Activated CD8-positive, alpha-beta memory T cell treated with anti-CD3 and anti-CD28 coated beads, Interleukin-2, amount 10 ng/mL, durations not matched to agents 7 days and 5 days (primary cell): ENCODE measurements at regions not wholly inside any gene's neighbourhood (a gene's known extent, or its start where the extent isn't known, plus 50 kb on each side); places are given as distances from the start of the nearest gene placed in this dataset.

Source experiments
- ATAC-seq: fragments of 150-1000 bp; cut with Tn5 transposase; one replicate; pipeline ENCODE4 v1.10.0; 2021; ENCODE audit warnings: moderate library complexity
- CTCF ChIA-PET: fragments of 350-600 bp; sonication (Branson Sonifier 250); formaldehyde crosslinking; loops from one replicate; lab custom pipeline; 2021; ENCODE audit warnings: antibody characterized with exemption; lab: Charles Lee
- DNase-seq: peaks from one replicate; pipeline ENCODE4 v3.0.0-alpha.2; 2020
- H3K27ac Mint-ChIP-seq: one replicate; pipeline ENCODE4 v1.8.0; 2021; ENCODE audit warnings: mild to moderate bottlenecking, mixed read lengths
- H3K27me3 Mint-ChIP-seq: one replicate; pipeline ENCODE4 v1.8.0; 2021; ENCODE audit warnings: mixed read lengths
- H3K36me3 Mint-ChIP-seq: one replicate; pipeline ENCODE4 v1.8.0; 2021; ENCODE audit warnings: mild to moderate bottlenecking, mixed read lengths
- H3K4me1 Mint-ChIP-seq: one replicate; pipeline ENCODE4 v1.8.0; 2021; ENCODE audit warnings: mixed read lengths
- H3K4me3 Mint-ChIP-seq: one replicate; pipeline ENCODE4 v1.8.0; 2021; ENCODE audit warnings: mild to moderate bottlenecking, moderate library complexity, mixed read lengths
- H3K9me3 Mint-ChIP-seq: one replicate; pipeline ENCODE4 v1.8.0; 2022; ENCODE audit warnings: low read depth, mixed read lengths

DNA sequence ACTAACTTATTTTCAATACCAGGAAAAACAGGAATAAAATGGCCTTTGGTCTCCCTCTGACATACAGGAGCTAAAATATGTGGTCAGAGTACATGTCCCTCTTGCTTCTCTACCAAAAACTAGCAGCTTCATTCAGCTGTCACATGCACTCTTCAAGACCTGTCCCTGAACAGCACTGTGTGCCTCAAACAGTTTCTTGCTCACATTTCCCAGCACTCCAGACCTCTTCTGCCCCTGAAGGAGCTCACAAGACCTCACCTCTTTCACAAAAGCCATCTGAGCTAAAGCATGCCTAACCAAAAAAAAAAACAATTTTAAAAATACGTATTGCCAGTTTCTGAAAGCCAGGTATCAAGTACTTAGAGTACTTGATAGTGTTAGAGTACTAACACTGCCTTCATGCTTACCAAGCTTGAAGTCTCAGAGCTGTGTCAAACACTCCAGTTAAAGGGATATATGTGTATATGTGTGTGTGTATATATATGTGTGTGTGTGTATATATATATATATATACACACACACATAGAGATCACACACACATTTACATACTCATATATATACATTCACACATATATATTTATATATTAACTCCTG is 148.3 kb upstream of the POU3F2 start:
- no peak for ATAC-seq
- no peak for DNase-seq
- Mint-ChIP-seq H3K4me3 (no peak overlapping the region), H3K4me1 (no peaks in the 10 kb centered on the region), H3K27me3 (no peaks in the 10 kb centered on the region), H3K36me3 (no peaks in the 10 kb centered on the region), H3K9me3 (no peaks in the 10 kb centered on the region), H3K27ac (no peak overlapping the region)
- CTCF ChIA-PET = no interaction called here

DNA sequence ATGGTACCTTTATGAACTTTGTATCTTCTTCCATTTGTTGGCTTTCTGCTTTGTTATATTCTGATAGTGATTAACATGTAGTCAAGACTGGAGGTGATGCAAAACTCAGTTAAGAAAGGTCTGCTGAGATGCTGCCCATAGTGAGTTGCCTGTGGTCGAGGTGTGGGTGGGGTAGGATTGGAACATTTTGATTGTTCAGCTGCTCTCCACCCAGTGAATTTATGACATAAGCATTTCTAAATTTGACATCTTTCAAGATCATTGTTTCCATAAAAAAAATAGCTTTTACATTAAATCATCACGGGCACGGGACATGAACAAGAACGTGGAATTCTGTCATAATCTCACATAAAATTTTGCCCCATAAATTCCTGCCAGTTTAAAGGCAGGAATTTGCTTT is 146.6 kb upstream of the POU3F2 start:
- CTCF ChIA-PET = no interaction called here
- Mint-ChIP-seq H3K27me3 (no peaks in the 10 kb centered on the region), H3K9me3 (no peaks in the 10 kb centered on the region), H3K36me3 (no peaks in the 10 kb centered on the region), H3K27ac (no peak overlapping the region), H3K4me3 (no peak overlapping the region), H3K4me1 (no peaks in the 10 kb centered on the region)
- DNase-seq = no peak
- no peak for ATAC-seq

DNA sequence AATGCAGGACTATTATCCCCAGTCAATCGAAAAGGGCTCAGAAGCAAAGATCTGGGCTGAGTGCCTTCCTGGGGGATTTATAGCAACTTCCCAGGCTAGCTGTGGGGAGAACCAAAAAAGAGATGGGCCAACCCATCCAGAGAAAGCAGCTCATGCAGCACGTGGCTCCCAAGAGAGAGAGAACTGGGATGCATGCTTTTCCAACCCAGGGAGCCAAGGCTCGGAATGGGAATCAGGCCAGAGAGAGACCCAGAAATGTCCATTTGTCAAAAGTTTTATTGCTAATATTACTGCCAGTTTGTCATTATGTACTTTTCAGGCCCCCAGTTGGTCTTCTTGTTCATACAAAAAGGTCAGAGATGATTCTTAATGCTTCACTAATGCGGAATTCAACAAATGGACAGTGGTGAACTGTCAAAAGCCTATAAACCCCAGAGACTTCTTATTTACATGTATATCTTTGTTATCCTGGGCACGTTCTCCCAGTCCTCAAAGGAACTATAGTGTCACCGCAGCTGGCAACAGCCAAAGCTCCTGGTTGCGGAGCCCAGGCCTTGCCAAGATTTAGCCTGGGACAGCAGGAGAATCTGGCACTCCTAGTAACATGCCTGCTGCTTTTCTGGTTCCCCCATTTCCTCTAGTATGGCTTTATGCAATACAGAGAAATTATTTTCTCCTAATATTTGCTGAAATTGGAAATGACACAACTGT is 139.1 kb upstream of the POU3F2 start:
- Mint-ChIP-seq H3K9me3 (no peaks in the 10 kb centered on the region), H3K27ac (no peak overlapping the region), H3K36me3 (no peaks in the 10 kb centered on the region), H3K4me1 (no peaks in the 10 kb centered on the region), H3K4me3 (no peak overlapping the region), H3K27me3 (no peaks in the 10 kb centered on the region)
- ATAC-seq = no peak
- no peak for DNase-seq
- CTCF ChIA-PET = no interaction called here

DNA sequence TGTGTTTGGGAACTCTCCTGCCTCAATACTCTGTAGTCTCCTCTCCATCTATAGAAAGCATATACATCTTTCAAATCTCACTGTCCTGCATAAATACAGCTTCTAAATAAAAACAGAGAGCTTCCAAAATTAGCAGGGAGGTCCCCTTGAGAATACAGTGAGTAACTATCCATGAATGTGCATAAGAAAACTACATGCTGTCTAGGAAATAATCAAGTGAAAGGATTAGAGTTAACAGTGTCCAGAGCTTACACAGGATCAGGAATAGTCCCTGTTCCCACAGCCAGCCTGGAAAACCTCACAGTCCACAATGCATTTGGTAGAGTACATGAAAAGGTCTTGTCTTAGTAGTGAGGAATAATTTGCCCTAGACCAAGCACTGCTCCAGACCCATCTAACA is 123.0 kb upstream of the POU3F2 start:
- ATAC-seq = no peak
- Mint-ChIP-seq H3K4me3 (no peak overlapping the region), H3K27me3 (peaks cover 3% of the 10 kb centered on the region), H3K9me3 (no peaks in the 10 kb centered on the region), H3K36me3 (no peaks in the 10 kb centered on the region), H3K27ac (no peak overlapping the region), H3K4me1 (no peaks in the 10 kb centered on the region)
- no peak for DNase-seq
- CTCF ChIA-PET = no interaction called here

DNA sequence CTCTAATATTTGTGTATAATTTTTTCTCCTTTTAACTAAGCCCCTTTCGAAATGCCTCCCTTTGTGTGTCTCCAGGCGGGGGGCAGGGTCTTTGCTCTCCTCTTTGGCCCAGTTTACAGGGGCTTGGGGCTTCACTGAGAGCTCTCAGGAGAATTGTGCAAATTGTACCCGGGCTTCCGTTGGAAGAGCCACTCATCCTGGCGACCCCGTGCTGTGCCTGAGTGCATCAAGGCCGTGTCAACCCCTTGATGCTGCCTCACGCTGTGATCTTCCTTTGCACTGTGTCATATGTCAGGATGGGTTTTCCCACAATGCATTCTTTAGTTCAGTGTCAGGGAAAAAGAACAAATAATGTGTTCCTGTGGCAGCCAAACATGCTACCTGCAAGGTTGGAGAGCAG is 118.0 kb upstream of the POU3F2 start:
- CTCF ChIA-PET = no interaction called here
- ATAC-seq = no peak
- Mint-ChIP-seq H3K36me3 (no peaks in the 10 kb centered on the region), H3K27me3 (peaks cover 11% of the 10 kb centered on the region), H3K9me3 (no peaks in the 10 kb centered on the region), H3K27ac (no peak overlapping the region), H3K4me3 (no peak overlapping the region), H3K4me1 (no peaks in the 10 kb centered on the region)
- no peak for DNase-seq

DNA sequence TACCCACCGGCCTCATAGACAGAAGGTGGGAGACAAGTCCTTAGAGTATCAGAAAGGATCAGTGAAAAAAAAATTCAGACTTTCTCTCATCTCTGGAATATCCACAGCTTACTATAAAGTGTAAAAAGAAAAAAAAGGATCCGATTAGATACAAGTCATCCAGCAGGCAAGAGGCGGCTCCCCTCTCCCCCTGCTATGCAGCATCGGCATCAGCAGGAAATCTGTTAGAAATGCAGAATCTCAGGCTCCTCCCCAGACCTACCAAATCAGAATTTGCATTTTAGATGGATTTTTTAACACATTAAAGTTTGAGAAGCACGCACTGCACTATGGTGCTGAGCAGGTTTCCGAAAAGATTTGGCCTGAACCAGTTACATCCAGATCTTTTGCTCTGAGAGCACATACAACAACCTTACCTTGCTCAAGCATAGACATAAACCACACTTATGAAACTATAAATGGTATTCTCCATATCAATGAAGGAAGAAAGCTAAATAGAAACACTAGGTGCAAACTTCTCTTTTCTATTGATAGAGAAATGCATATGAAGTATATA is 117.0 kb upstream of the POU3F2 start:
- ATAC-seq = no peak
- H3K36me3 Mint-ChIP-seq = no peaks in the 10 kb centered on the region
- CTCF ChIA-PET = no interaction called here
- no peaks in the 10 kb centered on the region for H3K4me1 Mint-ChIP-seq
- no peak overlapping the region for H3K4me3 Mint-ChIP-seq
- no peaks in the 10 kb centered on the region for H3K9me3 Mint-ChIP-seq
- H3K27me3 Mint-ChIP-seq = peaks cover 11% of the 10 kb centered on the region
- no peak overlapping the region for H3K27ac Mint-ChIP-seq
- no peak for DNase-seq

DNA sequence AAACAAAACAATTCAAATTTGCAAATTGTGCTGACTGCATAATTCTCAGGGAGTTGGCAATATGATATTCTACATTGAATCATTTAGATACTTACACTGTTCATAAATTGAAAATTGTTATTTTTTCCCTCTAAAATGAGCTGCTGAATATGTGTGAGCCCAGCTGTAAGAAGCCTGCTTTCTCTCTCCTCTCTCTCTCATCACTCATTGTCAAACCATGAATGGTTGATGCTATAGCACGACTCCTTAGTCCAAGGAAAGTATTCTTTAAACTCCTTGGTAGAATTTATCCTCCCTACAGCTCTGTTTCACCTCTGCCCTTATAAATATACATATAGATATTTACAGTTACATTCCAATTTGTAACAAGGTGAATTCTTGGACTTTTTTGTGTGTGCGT is 116.4 kb upstream of the POU3F2 start:
- Mint-ChIP-seq H3K27ac (no peak overlapping the region), H3K4me3 (no peak overlapping the region), H3K4me1 (no peaks in the 10 kb centered on the region), H3K27me3 (peaks cover 11% of the 10 kb centered on the region), H3K36me3 (no peaks in the 10 kb centered on the region), H3K9me3 (no peaks in the 10 kb centered on the region)
- CTCF ChIA-PET = no interaction called here
- no peak for DNase-seq
- no peak for ATAC-seq

DNA sequence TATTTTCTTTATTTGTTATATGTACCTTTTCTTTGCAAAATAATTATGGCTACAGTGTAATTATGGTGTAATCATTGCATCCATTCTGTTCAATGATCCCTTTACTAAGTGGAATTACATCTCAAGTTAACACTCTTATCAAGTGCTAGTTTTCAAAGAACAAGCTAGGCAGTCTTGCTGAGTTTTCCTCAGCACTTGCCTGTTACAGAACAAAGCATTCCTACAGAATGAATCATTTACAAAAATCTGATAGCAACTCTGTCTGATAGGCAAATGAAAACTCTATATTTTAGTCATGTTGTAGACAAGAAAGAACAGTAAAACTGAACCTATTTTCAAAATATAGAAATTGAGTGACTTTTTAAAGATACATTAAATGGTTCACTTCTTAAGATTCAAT is 109.8 kb upstream of the POU3F2 start:
- Mint-ChIP-seq H3K4me1 (no peaks in the 10 kb centered on the region), H3K4me3 (no peak overlapping the region), H3K36me3 (no peaks in the 10 kb centered on the region), H3K27me3 (peaks cover 2% of the 10 kb centered on the region), H3K27ac (no peak overlapping the region), H3K9me3 (no peaks in the 10 kb centered on the region)
- DNase-seq = no peak
- no peak for ATAC-seq
- CTCF ChIA-PET = no interaction called here

DNA sequence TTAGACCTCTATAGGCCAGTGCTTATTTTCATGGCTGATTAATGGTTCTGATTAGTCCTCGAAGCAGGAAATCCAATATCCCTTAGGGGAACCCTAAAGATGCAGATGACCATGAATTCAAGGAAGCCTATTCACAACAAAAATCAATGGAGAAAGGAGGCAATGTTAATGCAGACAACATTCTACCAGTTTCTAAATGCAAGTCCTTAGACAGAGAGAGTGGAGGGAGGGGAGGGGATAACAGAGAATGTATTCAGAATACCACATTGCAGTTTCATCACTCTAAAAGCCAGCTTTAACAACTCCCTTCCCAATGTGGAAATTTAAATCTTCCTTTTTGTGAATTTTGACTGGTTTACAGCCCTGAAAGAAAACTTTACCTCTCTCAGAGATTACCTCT is 87.1 kb upstream of the POU3F2 start:
- CTCF ChIA-PET = no interaction called here
- H3K4me1 Mint-ChIP-seq = no peaks in the 10 kb centered on the region
- H3K9me3 Mint-ChIP-seq = peaks cover 3% of the 10 kb centered on the region
- H3K27me3 Mint-ChIP-seq = peaks cover 2% of the 10 kb centered on the region
- H3K27ac Mint-ChIP-seq = no peak overlapping the region
- DNase-seq = no peak
- no peak for ATAC-seq
- no peak overlapping the region for H3K4me3 Mint-ChIP-seq
- H3K36me3 Mint-ChIP-seq = no peaks in the 10 kb centered on the region

DNA sequence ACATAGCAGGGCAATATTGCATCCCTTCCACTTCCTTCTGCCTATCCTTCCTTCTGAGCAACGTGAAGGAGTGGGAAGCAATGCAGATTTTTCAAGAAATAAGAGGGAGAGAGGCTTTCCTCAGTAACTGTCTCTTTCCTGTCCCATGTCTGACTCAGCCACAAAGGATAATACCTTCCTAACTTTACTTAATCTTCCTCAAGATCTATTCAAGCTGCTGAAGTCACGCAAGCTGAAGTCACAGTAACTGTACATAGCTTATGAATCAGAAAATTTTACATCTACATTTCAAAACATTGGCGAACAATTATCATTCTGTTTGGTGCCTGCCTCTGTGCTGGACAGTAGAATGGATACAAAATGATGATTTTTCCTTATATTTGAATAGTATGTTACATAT is 86.4 kb upstream of the POU3F2 start:
- DNase-seq (no peak), ATAC-seq (no peak)
- CTCF ChIA-PET = no interaction called here
- Mint-ChIP-seq H3K27me3 (no peaks in the 10 kb centered on the region), H3K4me1 (no peaks in the 10 kb centered on the region), H3K9me3 (peaks cover 3% of the 10 kb centered on the region), H3K36me3 (no peaks in the 10 kb centered on the region), H3K27ac (no peak overlapping the region), H3K4me3 (no peak overlapping the region)

DNA sequence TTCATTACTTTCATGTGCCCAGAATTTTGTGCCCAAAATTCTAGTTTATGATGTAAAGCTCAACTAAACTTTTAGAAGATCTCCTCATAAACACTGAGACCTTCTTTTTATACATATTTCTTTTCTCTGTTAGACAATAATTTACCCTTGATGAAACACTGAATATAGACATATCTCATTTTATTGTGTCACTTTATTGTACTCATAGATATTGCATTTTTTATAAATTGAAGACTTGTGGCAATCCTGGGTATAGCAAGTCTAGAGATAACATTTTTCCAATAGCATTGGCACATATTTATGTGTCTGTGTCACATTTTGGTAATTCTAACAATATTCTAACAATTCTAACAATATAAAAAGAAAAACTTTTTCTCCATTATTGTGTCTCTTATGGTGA is 74.9 kb upstream of the POU3F2 start:
- DNase-seq (no peak), ATAC-seq (no peak)
- Mint-ChIP-seq H3K9me3 (no peaks in the 10 kb centered on the region), H3K4me1 (no peaks in the 10 kb centered on the region), H3K36me3 (no peaks in the 10 kb centered on the region), H3K27ac (no peak overlapping the region), H3K4me3 (no peak overlapping the region), H3K27me3 (no peaks in the 10 kb centered on the region)
- CTCF ChIA-PET = no interaction called here

DNA sequence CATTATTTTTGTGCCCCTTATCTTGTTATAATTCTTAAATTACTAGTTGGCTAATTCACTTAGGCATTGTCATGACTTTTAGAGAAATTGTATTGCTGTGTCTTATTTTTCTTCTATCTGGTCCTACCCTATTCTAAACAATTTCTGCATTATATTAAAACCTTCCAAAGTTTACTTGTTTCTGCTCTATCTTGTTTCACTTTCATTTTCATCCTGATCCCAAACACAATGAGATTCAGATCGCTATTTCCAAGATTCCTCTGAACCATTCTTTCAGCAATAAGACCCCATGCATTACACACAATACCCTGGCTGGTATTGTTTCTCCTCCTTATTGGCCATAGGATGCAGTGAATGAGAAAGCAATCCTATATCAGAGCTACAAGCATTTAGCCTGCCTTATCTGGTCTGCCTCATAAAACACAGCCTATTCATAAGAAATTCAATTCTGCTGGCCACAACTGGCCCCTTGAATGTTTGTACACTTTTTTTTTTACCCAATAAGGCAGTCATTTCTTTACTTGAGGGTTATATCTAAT is 69.9 kb upstream of the POU3F2 start:
- CTCF ChIA-PET = no interaction called here
- ATAC-seq = no peak
- peak overlapping the region; percentile 46 for H3K4me3 Mint-ChIP-seq
- H3K36me3 Mint-ChIP-seq = no peaks in the 10 kb centered on the region
- H3K9me3 Mint-ChIP-seq = no peaks in the 10 kb centered on the region
- DNase-seq = no peak
- no peaks in the 10 kb centered on the region for H3K4me1 Mint-ChIP-seq
- H3K27me3 Mint-ChIP-seq = no peaks in the 10 kb centered on the region
- no peak overlapping the region for H3K27ac Mint-ChIP-seq

DNA sequence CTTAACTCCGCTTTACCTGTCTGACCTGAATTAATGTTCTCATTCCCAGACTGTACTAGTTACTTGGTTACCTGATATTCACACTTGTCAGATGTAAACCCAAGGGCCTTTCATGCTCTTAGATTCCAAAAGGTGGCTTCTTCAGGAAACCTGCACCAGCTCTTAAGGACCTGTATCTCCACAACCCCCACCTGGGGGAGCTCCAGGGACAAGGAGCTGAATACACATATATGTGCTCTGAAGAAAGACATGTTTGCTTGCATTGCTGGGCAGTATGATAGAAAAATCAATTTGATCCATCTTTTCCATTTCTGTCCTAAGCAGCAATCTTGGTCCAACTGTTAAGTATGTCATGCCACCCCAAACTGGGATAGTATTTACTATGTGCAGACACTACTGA is 64.8 kb upstream of the POU3F2 start:
- H3K4me1 Mint-ChIP-seq = no peaks in the 10 kb centered on the region
- H3K36me3 Mint-ChIP-seq = no peaks in the 10 kb centered on the region
- ATAC-seq (no peak), DNase-seq (no peak)
- H3K27me3 Mint-ChIP-seq = peaks cover 17% of the 10 kb centered on the region
- CTCF ChIA-PET = interaction anchor here (0.5 to 1.0 kb wide), 2 partner anchors 266 to 350 kb away, joined by 3 read pairs; no protein-coding TSS in a partner anchor
- H3K27ac Mint-ChIP-seq = no peak overlapping the region
- H3K9me3 Mint-ChIP-seq = no peaks in the 10 kb centered on the region
- H3K4me3 Mint-ChIP-seq = no peak overlapping the region

DNA sequence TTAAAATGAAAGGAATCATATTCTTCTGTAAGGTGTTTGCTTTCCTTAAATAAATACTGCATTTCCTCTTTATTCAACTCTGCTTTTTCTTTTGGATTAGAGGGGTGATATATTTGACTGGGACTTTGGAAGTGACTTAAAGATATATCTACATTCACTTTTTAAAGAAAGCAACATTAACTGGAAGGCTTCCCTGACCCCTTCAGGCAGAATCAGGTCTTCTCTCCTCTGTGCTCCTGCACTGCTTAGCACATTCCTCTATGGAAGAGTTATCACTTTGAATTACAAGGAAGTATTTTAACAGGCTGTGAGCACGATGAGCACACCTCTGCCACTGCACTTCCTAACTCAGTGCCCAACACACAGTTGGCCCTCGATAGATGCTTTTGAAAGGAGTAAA is 59.2 kb upstream of the POU3F2 start:
- DNase-seq (no peak), ATAC-seq (no peak)
- H3K9me3 Mint-ChIP-seq = no peaks in the 10 kb centered on the region
- H3K27me3 Mint-ChIP-seq = peaks cover 48% of the 10 kb centered on the region
- no peak overlapping the region for H3K27ac Mint-ChIP-seq
- CTCF ChIA-PET = no interaction called here
- H3K4me1 Mint-ChIP-seq = peaks cover 9% of the 10 kb centered on the region
- no peak overlapping the region for H3K4me3 Mint-ChIP-seq
- H3K36me3 Mint-ChIP-seq = no peaks in the 10 kb centered on the region
